Epithelial cell of proximal tubule (primary cell): ENCODE measurements at regions not wholly inside any gene's neighbourhood (a gene's known extent, or its start where the extent isn't known, plus 50 kb on each side); places are given as distances from the start of the nearest gene placed in this dataset.

ENCODE experiments used
- DNase-seq: peaks from one replicate; pipeline ENCODE4 v3.0.0-alpha.2; 2011; ENCODE audit warnings: low read depth
- H3K4me3 ChIP-seq: 2 replicates; pipeline ENCODE4 v1.5.1; 2011; ENCODE audit warnings: low read depth, mild to moderate bottlenecking, low read length
- CTCF ChIP-seq: conservative IDR thresholded peaks from 2 replicates; pipeline ENCODE4 v1.5.1; 2012; ENCODE audit warnings: low read depth, mild to moderate bottlenecking, low read length

- no peak for DNase-seq
- no peak for TF ChIP-seq CTCF
- H3K4me3 ChIP-seq, result no peak overlapping the region
Measured at GRCh38 chr1:93013145-93014065, 52.1 kb upstream of the DIPK1A start.

DNA sequence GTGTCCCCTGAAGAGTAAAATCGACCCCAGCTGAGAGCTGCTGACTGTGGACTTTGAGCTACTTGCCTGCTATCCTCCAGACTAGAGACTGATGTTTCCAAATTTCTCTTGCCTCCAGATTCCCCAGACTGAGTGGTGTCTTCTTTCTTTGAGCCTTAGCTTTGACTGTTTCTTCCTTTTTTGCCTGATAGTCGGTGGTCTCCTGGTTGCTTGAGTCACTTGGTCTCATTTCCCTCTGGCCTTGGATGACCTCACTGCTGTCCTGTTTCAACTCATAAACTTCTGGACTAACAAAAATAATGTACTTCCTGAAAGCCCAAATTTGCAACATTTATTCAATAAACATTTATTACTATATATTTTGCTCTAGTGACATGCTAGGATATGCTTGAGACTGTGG lies 52.9 kb upstream of the DIPK1A start:
- no peak for DNase-seq
- TF ChIP-seq CTCF, result no peak
- H3K4me3 ChIP-seq, result no peak overlapping the region

- TF ChIP-seq CTCF, result no peak
- no peak overlapping the region for H3K4me3 ChIP-seq
Measured at GRCh38 chr1:93015590-93015989, 54.3 kb upstream of the DIPK1A start.

GRCh38 chr1:93016171-93016570 lies 54.9 kb upstream of the DIPK1A start:
- TF ChIP-seq CTCF, result no peak
- H3K4me3 ChIP-seq, result no peak overlapping the region
- DNase-seq, result no peak

More at GRCh38 chr1:93015590-93015989, 54.3 kb upstream of the DIPK1A start:
- no peak for DNase-seq

- no peak for DNase-seq
- TF ChIP-seq CTCF, result peak; percentile 80
- H3K4me3 ChIP-seq, result no peak overlapping the region
Measured at GRCh38 chr1:93021539-93022134, 57.4 kb upstream of the MTF2 start.

GRCh38 chr1:93022580-93022979 lies 56.5 kb upstream of the MTF2 start:
- H3K4me3 ChIP-seq, result no peak overlapping the region
- no peak for DNase-seq
- no peak for TF ChIP-seq CTCF
